IgD-negative memory B cell (primary cell): ENCODE measurements at regions not wholly inside any gene's neighbourhood (a gene's known extent, or its start where the extent isn't known, plus 50 kb on each side); places are given as distances from the start of the nearest gene placed in this dataset.

Experiments
- H3K27ac Mint-ChIP-seq, 3 donors: one replicate each; pipeline ENCODE4 v1.8.0; 2020 to 2022; ENCODE audit warnings: mild to moderate bottlenecking in 3 of 3, mixed read lengths in 3 of 3, moderate library complexity in 1 of 3
- H3K27me3 Mint-ChIP-seq: one replicate; pipeline ENCODE4 v1.8.0; 2021; ENCODE audit warnings: mixed read lengths
- H3K36me3 Mint-ChIP-seq: one replicate; pipeline ENCODE4 v1.8.0; 2020; ENCODE audit warnings: mild to moderate bottlenecking, mixed read lengths
- H3K4me1 Mint-ChIP-seq, 3 donors: one replicate each; pipeline ENCODE4 v1.8.0; 2020 to 2022; ENCODE audit warnings: mixed read lengths in 3 of 3, mild to moderate bottlenecking in 1 of 3
- H3K4me3 Mint-ChIP-seq, 4 donors: one replicate each; pipeline ENCODE4 v1.8.0; 2020 to 2022; ENCODE audit warnings: mild to moderate bottlenecking in 4 of 4, mixed read lengths in 4 of 4, moderate library complexity in 3 of 4
- H3K9me3 Mint-ChIP-seq, 3 donors: one replicate each; pipeline ENCODE4 v1.8.0; 2020 to 2021; ENCODE audit warnings: mixed read lengths in 3 of 3, mild to moderate bottlenecking in 1 of 3

DNA sequence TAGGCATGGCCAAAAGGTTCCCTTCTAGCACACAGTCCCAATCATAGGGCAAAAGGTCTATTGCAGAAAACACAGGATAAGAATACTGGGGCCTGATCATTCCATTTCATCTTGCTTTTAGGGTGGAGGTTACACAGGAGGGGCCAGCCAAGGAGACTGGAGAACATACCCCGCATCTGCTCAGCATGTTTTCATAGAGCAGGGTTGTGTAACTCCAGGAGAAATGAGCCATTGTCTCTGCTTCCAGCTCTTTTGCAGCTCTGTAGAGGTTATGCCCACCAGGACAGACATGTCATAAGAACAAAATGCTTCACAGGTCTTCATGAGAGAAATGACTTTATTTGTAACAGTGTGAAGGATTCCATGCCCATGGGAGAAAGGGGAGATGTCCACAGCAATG lies 742.8 kb downstream of the DACH1 start:
- no peak overlapping the region for H3K4me3 Mint-ChIP-seq
- no peaks in the 10 kb centered on the region for H3K4me1 Mint-ChIP-seq
- H3K27me3 Mint-ChIP-seq: no peaks in the 10 kb centered on the region
- H3K9me3 Mint-ChIP-seq: peaks cover 7 to 12% (median 8%) of the 10 kb centered on the region in 3 donors
- H3K27ac Mint-ChIP-seq: no peak overlapping the region
- no peaks in the 10 kb centered on the region for H3K36me3 Mint-ChIP-seq

DNA sequence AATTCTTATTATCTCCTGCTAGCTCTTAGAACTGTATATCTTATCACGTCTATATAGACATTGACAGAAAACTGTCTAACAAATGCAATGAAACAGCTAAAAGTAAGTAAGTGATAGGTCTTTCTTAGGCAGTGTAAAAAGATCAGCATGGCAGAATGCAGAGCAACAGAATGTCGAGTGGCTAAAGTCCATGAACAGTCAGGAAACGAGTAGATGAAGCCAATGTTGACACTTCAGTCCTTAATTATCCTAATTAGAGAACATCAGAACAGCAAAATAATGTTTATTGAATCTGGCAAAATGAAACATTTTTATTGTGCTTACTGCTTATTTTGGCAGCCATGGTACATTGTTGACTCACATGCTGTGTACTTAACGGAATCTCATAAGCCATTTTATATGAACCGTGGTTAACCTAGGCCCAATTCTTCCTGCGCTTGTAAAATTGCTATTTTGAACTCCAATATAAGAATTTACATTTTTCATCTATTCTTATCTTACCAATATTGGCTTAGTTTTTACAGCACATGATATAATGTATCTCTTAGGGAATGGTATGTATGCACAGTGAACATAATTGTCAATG lies 748.1 kb downstream of the DACH1 start:
- no peaks in the 10 kb centered on the region for H3K36me3 Mint-ChIP-seq
- H3K27me3 Mint-ChIP-seq: no peaks in the 10 kb centered on the region
- H3K4me1 Mint-ChIP-seq: no peaks in the 10 kb centered on the region
- H3K27ac Mint-ChIP-seq: no peak overlapping the region
- H3K4me3 Mint-ChIP-seq: no peak overlapping the region
- peaks cover 0 to 5% (median 2%) of the 10 kb centered on the region in 3 donors for H3K9me3 Mint-ChIP-seq

DNA sequence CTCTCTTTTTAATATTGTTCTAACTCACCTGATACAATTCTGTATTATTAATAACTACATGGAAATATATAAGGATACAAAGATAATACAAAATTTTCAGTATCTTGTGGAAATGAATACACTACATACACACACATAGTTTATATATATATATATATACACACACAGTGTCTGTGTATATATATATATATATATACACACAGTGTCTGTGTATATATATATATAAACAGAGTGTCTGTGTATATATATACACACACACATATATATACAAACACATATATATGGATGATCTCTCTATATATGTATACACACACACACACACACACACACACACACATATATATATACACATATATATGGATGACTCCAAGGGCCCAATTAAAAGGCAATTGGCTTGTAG lies 749.1 kb downstream of the DACH1 start:
- Mint-ChIP-seq H3K27ac (no peak overlapping the region), H3K4me3 (no peak overlapping the region), H3K9me3 (peaks cover 0 to 5% (median 2%) of the 10 kb centered on the region in 3 donors), H3K36me3 (no peaks in the 10 kb centered on the region), H3K27me3 (no peaks in the 10 kb centered on the region), H3K4me1 (no peaks in the 10 kb centered on the region)

DNA sequence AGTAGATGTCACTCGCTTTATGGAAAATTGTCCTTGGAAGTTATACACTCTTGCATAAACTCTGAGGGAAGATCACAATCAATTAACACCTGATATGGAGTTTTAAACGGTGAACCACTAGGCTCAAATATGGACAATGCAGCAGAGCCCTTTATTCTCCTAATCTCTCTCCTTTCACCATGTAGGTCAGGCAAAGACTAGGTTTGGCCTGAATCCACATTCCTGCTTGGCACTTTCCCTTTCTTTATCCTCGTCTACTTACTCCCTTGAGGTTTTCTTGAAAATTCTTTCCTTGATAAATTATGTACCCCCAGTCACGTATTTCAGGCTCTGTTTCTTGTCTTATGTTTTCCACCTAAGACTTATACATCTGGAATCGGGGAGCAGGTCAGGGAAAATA lies 751.7 kb downstream of the DACH1 start:
- Mint-ChIP-seq H3K36me3 (no peaks in the 10 kb centered on the region), H3K4me1 (no peaks in the 10 kb centered on the region), H3K4me3 (no peak overlapping the region), H3K9me3 (peaks cover 0 to 7% (median 2%) of the 10 kb centered on the region in 3 donors), H3K27me3 (no peaks in the 10 kb centered on the region), H3K27ac (no peak overlapping the region)

GRCh38 chr13:71096421-71096820 lies 770.6 kb downstream of the DACH1 start:
- no peaks in the 10 kb centered on the region for H3K36me3 Mint-ChIP-seq
- no peaks in the 10 kb centered on the region for H3K27me3 Mint-ChIP-seq
- H3K27ac Mint-ChIP-seq: no peak overlapping the region
- no peaks in the 10 kb centered on the region for H3K4me1 Mint-ChIP-seq
- H3K9me3 Mint-ChIP-seq: peaks cover 0 to 3% (median 2%) of the 10 kb centered on the region in 3 donors
- H3K4me3 Mint-ChIP-seq: no peak overlapping the region

DNA sequence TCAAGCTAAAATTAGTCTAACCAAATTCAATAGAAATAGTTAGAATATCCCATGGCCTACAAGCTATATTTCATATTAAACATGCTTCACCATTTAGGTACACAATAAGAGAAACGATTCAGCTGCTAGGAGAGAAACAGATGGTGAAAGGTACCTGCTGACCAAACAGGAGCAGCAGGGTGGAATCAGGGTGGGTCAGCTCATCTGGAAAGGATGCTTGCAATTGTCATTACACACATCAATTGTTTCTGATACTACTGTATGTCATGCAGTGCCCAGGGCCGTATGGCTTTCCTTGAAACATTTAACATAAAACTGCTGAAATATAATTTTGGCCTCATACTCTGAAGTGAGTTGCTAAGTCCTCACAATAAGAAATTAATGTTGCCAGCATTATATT lies 776.0 kb downstream of the DACH1 start:
- H3K27me3 Mint-ChIP-seq: no peaks in the 10 kb centered on the region
- no peak overlapping the region for H3K4me3 Mint-ChIP-seq
- no peaks in the 10 kb centered on the region for H3K36me3 Mint-ChIP-seq
- H3K9me3 Mint-ChIP-seq: peaks cover 0 to 19% (median 6%) of the 10 kb centered on the region in 3 donors
- H3K27ac Mint-ChIP-seq: no peak overlapping the region
- H3K4me1 Mint-ChIP-seq: no peaks in the 10 kb centered on the region

- Mint-ChIP-seq H3K27ac (no peak overlapping the region), H3K4me3 (no peak overlapping the region), H3K27me3 (no peaks in the 10 kb centered on the region), H3K4me1 (no peaks in the 10 kb centered on the region), H3K9me3 (peaks cover 0 to 19% (median 6%) of the 10 kb centered on the region in 3 donors), H3K36me3 (no peaks in the 10 kb centered on the region)
Measured at GRCh38 chr13:71089056-71089455, 777.9 kb downstream of the DACH1 start.

DNA sequence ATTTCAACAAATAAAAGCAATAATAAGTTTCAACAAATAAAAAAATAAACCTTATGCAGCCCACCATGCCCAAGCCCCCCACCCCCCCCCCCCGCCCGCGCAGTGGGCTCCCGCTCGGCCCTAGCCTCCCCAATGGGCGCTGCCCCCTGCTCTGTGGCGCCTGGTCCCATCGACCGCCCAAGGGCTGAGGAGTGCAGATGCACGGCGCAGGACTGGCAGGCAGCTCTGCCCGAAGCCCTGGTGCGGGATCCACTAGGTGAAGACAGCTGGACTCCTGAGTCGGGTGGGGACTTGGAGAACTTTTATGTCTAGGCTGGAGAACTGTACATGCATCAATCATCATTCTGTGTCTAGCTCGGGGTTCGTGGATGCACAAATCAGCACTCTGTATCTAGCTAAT lies 779.6 kb downstream of the DACH1 start:
- Mint-ChIP-seq H3K27ac (no peak overlapping the region), H3K27me3 (no peaks in the 10 kb centered on the region), H3K4me3 (no peak overlapping the region), H3K36me3 (no peaks in the 10 kb centered on the region), H3K4me1 (no peaks in the 10 kb centered on the region), H3K9me3 (peaks cover 0 to 19% (median 6%) of the 10 kb centered on the region in 3 donors)

GRCh38 chr13:71087006-71087405 lies 780.0 kb downstream of the DACH1 start:
- Mint-ChIP-seq H3K36me3 (no peaks in the 10 kb centered on the region), H3K27me3 (no peaks in the 10 kb centered on the region), H3K9me3 (peaks cover 0 to 19% (median 6%) of the 10 kb centered on the region in 3 donors), H3K4me1 (no peaks in the 10 kb centered on the region), H3K4me3 (no peak overlapping the region), H3K27ac (no peak overlapping the region)

GRCh38 chr13:71082631-71083030 lies 784.4 kb downstream of the DACH1 start:
- Mint-ChIP-seq H3K27ac (no peak overlapping the region), H3K9me3 (peaks cover 0 to 6% (median 3%) of the 10 kb centered on the region in 3 donors), H3K27me3 (no peaks in the 10 kb centered on the region), H3K4me1 (no peaks in the 10 kb centered on the region), H3K4me3 (no peak overlapping the region), H3K36me3 (no peaks in the 10 kb centered on the region)

- no peak overlapping the region for H3K4me3 Mint-ChIP-seq
Measured at GRCh38 chr13:71079638-71080037, 787.4 kb downstream of the DACH1 start.

DNA sequence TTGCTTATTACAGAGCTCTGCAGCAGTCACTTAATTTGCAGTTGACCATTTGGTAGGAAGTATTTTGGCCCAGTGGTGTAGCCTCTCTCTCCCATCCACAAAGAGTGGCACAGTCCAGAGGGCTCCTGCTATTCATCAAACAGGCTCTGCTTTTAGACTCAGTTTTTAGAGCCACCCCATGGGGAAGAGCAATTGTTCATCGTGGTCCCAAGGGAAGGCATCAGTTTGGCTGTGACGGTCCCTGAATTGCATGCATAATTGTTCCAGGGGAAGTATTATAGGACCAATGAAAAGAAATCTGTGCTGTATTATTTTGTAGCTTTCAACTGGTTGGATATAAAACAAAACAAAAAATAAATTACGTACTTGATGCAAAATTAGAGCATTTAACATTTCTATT lies 799.0 kb downstream of the DACH1 start:
- Mint-ChIP-seq H3K4me1 (no peaks in the 10 kb centered on the region), H3K27ac (no peak overlapping the region), H3K36me3 (peaks cover 2% of the 10 kb centered on the region), H3K9me3 (peaks cover 4 to 8% (median 4%) of the 10 kb centered on the region in 3 donors), H3K27me3 (no peaks in the 10 kb centered on the region), H3K4me3 (no peak overlapping the region)

More at GRCh38 chr13:71079638-71080037, 787.4 kb downstream of the DACH1 start:
- H3K27ac Mint-ChIP-seq: no peak overlapping the region
- no peaks in the 10 kb centered on the region for H3K27me3 Mint-ChIP-seq
- H3K9me3 Mint-ChIP-seq: no peaks in the 10 kb centered on the region
- no peaks in the 10 kb centered on the region for H3K36me3 Mint-ChIP-seq
- no peaks in the 10 kb centered on the region for H3K4me1 Mint-ChIP-seq

DNA sequence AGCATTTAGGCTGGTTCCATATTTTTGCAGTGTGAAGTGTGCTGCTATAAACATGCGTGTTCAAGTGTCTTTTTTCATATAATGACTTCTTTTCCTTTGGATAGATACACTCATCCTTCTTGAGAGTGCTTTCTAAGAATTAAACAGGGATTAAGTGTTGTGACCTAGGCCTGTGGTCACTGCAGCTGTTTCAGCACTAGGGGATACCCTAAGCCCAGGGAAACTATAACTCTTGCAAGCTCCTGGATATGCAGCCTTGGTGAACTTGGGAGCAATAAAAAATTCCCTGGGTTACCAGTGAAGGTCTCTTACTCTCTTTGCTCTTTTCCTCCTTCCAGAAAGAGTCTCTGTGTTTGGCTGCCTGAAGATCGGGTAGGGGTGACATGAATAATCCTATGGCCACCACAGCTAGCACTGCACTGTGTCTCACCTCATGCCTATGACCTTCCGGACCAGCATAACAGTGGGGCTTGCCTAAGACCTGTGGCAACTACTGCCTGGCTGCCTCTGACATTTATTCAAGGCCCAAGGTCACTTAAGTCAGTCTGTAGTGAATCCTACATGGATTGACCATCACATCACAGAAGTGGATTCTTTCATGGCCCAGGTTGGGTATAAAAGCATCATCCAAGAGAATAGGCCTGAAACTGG lies 799.7 kb downstream of the DACH1 start:
- Mint-ChIP-seq H3K4me3 (no peak overlapping the region), H3K4me1 (no peaks in the 10 kb centered on the region), H3K27ac (no peak overlapping the region), H3K36me3 (peaks cover 2% of the 10 kb centered on the region), H3K9me3 (peaks cover 4 to 8% (median 7%) of the 10 kb centered on the region in 3 donors), H3K27me3 (no peaks in the 10 kb centered on the region)

DNA sequence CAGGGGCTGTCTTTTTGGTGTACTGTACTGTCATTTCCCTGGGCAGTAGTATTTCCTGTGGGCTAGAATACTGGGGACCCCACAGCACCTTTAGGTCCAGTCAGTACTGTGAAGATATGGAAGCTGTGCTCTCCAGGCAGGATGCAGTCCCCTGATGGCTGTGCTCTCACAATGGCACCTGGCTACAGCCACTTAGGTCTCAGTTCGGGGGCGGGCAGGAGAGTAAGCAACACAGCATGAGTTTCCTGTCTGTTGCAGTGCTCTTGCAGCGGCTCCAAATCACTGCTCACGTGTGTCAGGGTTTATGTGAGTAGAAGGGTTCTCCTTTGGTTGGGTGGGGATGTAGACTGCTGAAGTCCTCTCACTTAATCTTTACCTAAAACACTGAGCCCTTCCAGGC lies 810.4 kb downstream of the DACH1 start:
- peaks cover 2% of the 10 kb centered on the region for H3K36me3 Mint-ChIP-seq
- H3K4me1 Mint-ChIP-seq: peaks cover 0 to 15% (median 1%) of the 10 kb centered on the region in 3 donors
- H3K4me3 Mint-ChIP-seq: peak overlapping the region in 1 of 4 donors; percentile 27
- H3K9me3 Mint-ChIP-seq: peaks cover 2 to 9% (median 2%) of the 10 kb centered on the region in 3 donors
- no peaks in the 10 kb centered on the region for H3K27me3 Mint-ChIP-seq
- H3K27ac Mint-ChIP-seq: no peak overlapping the region

DNA sequence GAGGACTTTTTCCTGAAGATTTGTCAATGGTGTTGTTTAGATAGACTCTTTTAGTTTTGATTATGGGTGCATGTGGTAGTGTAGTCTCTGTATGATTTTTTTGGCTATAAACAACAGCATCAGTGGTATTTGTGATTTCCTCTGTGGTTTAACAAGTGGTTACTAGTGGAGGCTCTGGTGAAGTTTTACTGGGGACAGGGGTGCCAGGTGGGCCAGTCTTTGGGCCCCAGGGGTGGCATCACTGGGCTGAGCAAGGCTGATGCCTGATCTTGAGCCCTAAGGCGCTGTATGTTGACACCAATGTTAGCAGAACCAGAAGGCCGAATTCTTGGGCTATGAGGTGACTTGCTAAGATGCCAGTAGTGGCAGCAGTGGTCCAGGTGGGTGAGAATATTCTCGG lies 811.4 kb downstream of the DACH1 start:
- no peaks in the 10 kb centered on the region for H3K27me3 Mint-ChIP-seq
- peaks cover 2 to 4% (median 2%) of the 10 kb centered on the region in 3 donors for H3K9me3 Mint-ChIP-seq
- H3K27ac Mint-ChIP-seq: no peak overlapping the region
- peaks cover 2% of the 10 kb centered on the region for H3K36me3 Mint-ChIP-seq
- no peak overlapping the region for H3K4me3 Mint-ChIP-seq
- peaks cover 0 to 15% (median 1%) of the 10 kb centered on the region in 3 donors for H3K4me1 Mint-ChIP-seq

DNA sequence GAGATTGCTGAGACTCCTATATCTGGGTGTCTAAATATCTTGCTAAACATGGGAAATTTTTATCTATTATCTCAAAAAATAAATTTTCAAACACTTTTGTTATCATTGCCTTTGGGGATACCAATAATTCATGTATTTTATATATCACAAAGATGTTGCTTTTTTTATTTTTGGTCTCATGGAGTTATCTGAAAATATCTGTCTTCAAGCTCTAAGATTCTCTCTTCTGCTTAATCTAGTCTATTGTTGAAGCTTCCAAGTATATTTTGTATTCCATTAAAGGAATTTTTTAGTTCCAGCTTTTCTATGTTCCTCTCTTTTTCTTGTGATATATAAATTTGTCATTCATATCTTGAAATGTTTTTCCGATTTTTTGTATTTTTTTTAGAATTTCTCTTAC lies 812.0 kb downstream of the DACH1 start:
- Mint-ChIP-seq H3K9me3 (peaks cover 2 to 4% (median 2%) of the 10 kb centered on the region in 3 donors), H3K4me1 (peaks cover 0 to 15% (median 1%) of the 10 kb centered on the region in 3 donors), H3K27ac (no peak overlapping the region), H3K4me3 (no peak overlapping the region), H3K36me3 (peaks cover 2% of the 10 kb centered on the region), H3K27me3 (no peaks in the 10 kb centered on the region)
